HepG2 (cell line): ENCODE measurements at regions not wholly inside any gene's neighbourhood (a gene's known extent, or its start where the extent isn't known, plus 50 kb on each side); places are given as distances from the start of the nearest gene placed in this dataset.

ENCODE experiments used
- ARID5B ChIP-seq: IDR thresholded peaks from 2 replicates; pipeline ENCODE4 v1.4.0; 2020; ENCODE audit warnings: mild to moderate bottlenecking, missing genetic modification reagents
- BRD4 ChIP-seq: sonication (generic); formaldehyde crosslinking; IDR thresholded peaks from 2 replicates; pipeline ENCODE4 v1.4.0; 2020; ENCODE audit warnings: missing genetic modification reagents
- CCDC6 ChIP-seq: sonication (generic); formaldehyde crosslinking; IDR thresholded peaks from 2 replicates; pipeline ENCODE4 v1.8.1; 2022; ENCODE audit warnings: mild to moderate bottlenecking, missing genetic modification reagents, moderate library complexity
- FUBP1 ChIP-seq: sonication (generic); formaldehyde crosslinking; IDR thresholded peaks from 2 replicates; pipeline ENCODE4 v1.5.1; 2020; ENCODE audit warnings: missing genetic modification reagents, mild to moderate bottlenecking, borderline replicate concordance
- GPBP1L1 ChIP-seq: sonication (generic); formaldehyde crosslinking; IDR thresholded peaks from 2 replicates; pipeline ENCODE4 v1.5.0; 2020; ENCODE audit warnings: mild to moderate bottlenecking, missing genetic modification reagents
- HNRNPUL1 ChIP-seq: fragments of 200-400 bp; formaldehyde crosslinking; IDR thresholded peaks from 2 replicates; pipeline ENCODE4 v1.6.1; 2017; ENCODE audit warnings: low read depth, mild to moderate bottlenecking, low read length, moderate library complexity
- POGZ ChIP-seq: sonication (generic); formaldehyde crosslinking; IDR thresholded peaks from 2 replicates; pipeline ENCODE4 v1.4.0; 2020; ENCODE audit warnings: mild to moderate bottlenecking, missing genetic modification reagents
- SALL1 ChIP-seq: sonication (generic); formaldehyde crosslinking; IDR thresholded peaks from 2 replicates; pipeline ENCODE4 v1.8.0; 2022; ENCODE audit warnings: mild to moderate bottlenecking, missing genetic modification reagents
- SKI ChIP-seq: fragments of 450-650 bp; IDR thresholded peaks from one replicate; pipeline ENCODE4 v1.6.1; 2018; ENCODE audit warnings: mild to moderate bottlenecking; ENCODE audit not compliant: partially characterized antibody
- ZNF292 ChIP-seq: sonication (generic); formaldehyde crosslinking; IDR thresholded peaks from 2 replicates; pipeline ENCODE4 v1.8.1; 2022; ENCODE audit warnings: mild to moderate bottlenecking, low read depth, missing genetic modification reagents, borderline replicate concordance
- ZNF33B ChIP-seq: sonication (generic); formaldehyde crosslinking; IDR thresholded peaks from 2 replicates; pipeline ENCODE4 v1.5.1; 2020; ENCODE audit warnings: mild to moderate bottlenecking, missing genetic modification reagents
- ZNF362 ChIP-seq: sonication (generic); formaldehyde crosslinking; IDR thresholded peaks from 2 replicates; pipeline ENCODE4 v1.4.0; 2020; ENCODE audit warnings: missing genetic modification reagents, mild to moderate bottlenecking, borderline replicate concordance
- ZNF512B ChIP-seq: sonication (generic); formaldehyde crosslinking; IDR thresholded peaks from 2 replicates; pipeline ENCODE4 v1.5.1; 2020; ENCODE audit warnings: missing genetic modification reagents, mild to moderate bottlenecking, borderline replicate concordance
- ZNF558 ChIP-seq: sonication (generic); formaldehyde crosslinking; IDR thresholded peaks from 2 replicates; pipeline ENCODE4 v1.9.0; 2022; ENCODE audit warnings: mild to moderate bottlenecking, missing genetic modification reagents, borderline replicate concordance

GRCh38 chr1:214126697-214127146 is 138.9 kb downstream of the PROX1 start (continued):
- peak; percentile 96 for TF ChIP-seq ARID5B (CRISPR knock-in tag)
- peak; percentile 52; the same call in 1 of the 2 replicates for TF ChIP-seq ZNF362 (CRISPR knock-in tag)
- 0 out of 2 replicates have a peak, but pooled peaks have one; percentile 61 for TF ChIP-seq CCDC6 (CRISPR knock-in tag)
- peak; percentile 44 for TF ChIP-seq SKI
- peak; percentile 96 for TF ChIP-seq POGZ (CRISPR knock-in tag)
- TF ChIP-seq ZNF558 (CRISPR knock-in tag) = no peak
- no peak for TF ChIP-seq GPBP1L1 (CRISPR knock-in tag)
- no peak for TF ChIP-seq ZNF512B
- TF ChIP-seq ZNF33B (CRISPR knock-in tag) = peak; percentile 36; the same call in 1 of the 2 replicates
- TF ChIP-seq HNRNPUL1 = no peak
- peak; percentile 95 for TF ChIP-seq SALL1
- TF ChIP-seq ZNF292 (CRISPR knock-in tag) = peak; percentile 91; the same call in 1 of the 2 replicates
- TF ChIP-seq FUBP1 (CRISPR knock-in tag) = no peak
- peak; percentile 83; the same call in 1 of the 2 replicates for TF ChIP-seq BRD4 (CRISPR knock-in tag)
